Calu3 (cell line): ENCODE measurements at regions not wholly inside any gene's neighbourhood (a gene's known extent, or its start where the extent isn't known, plus 50 kb on each side); places are given as distances from the start of the nearest gene placed in this dataset.

Experiments
- BruUV-seq: library from RNA; stranded (reverse); fragments of 400-500 nt; replicated peaks from 2 replicates; lab custom pipeline; 2021; lab: Mats Ljungman, UMichigan
- CTCF ChIA-PET: fragments of 300-600 bp; sonication (Branson Sonifier 250); formaldehyde crosslinking; loops from one replicate; lab custom pipeline; 2022; ENCODE audit warnings: antibody characterized with exemption; lab: Charles Lee
- DNase-seq: peaks from one replicate; pipeline ENCODE4 v3.0.0; 2022
- H3K27ac Mint-ChIP-seq: one replicate; pipeline ENCODE4 v1.8.0; 2022; ENCODE audit warnings: mixed read lengths; ENCODE audit not compliant: unreplicated experiment
- H3K27me3 Mint-ChIP-seq: one replicate; pipeline ENCODE4 v1.8.0; 2022; ENCODE audit warnings: mixed read lengths; ENCODE audit not compliant: unreplicated experiment
- H3K36me3 Mint-ChIP-seq: one replicate; pipeline ENCODE4 v1.8.0; 2022; ENCODE audit warnings: mild to moderate bottlenecking, moderate library complexity, mixed read lengths; ENCODE audit not compliant: insufficient read depth, unreplicated experiment
- H3K4me1 Mint-ChIP-seq: one replicate; pipeline ENCODE4 v1.8.0; 2022; ENCODE audit warnings: mild to moderate bottlenecking, low read depth, mixed read lengths; ENCODE audit not compliant: unreplicated experiment
- H3K4me3 Mint-ChIP-seq: one replicate; pipeline ENCODE4 v1.8.0; 2022; ENCODE audit warnings: mild to moderate bottlenecking, low read depth, moderate library complexity, mixed read lengths; ENCODE audit not compliant: unreplicated experiment
- H3K9me3 Mint-ChIP-seq: one replicate; pipeline ENCODE4 v1.8.0; 2022; ENCODE audit warnings: low read depth, mixed read lengths; ENCODE audit not compliant: unreplicated experiment
- CTCF ChIP-seq: fragments of 200-600 bp; IDR thresholded peaks from one replicate; pipeline ENCODE4 v1.8.0; 2022; ENCODE audit warnings: antibody characterized with exemption; ENCODE audit not compliant: unreplicated experiment
- intact Hi-C: fragments of 100-400 bp; cut with micrococcal nuclease; formaldehyde crosslinking; loops from one replicate; pipeline ENCODE4 v1.10.0; 2022; ENCODE audit not compliant: unreplicated experiment

- no peak overlapping the region for H3K4me3 Mint-ChIP-seq
- no TSS peak for BruUV-seq
Measured at GRCh38 chr4:178333355-178333754, 891.1 kb upstream of the AGA start.

GRCh38 chr4:178339769-178340168 is 897.5 kb upstream of the AGA start:
- H3K27me3 Mint-ChIP-seq = no peaks in the 10 kb centered on the region
- no TSS peak for BruUV-seq
- CTCF ChIA-PET = no interaction called here
- H3K4me3 Mint-ChIP-seq = no peak overlapping the region
- no peak for DNase-seq
- H3K9me3 Mint-ChIP-seq = no peaks in the 10 kb centered on the region
- TF ChIP-seq CTCF = no peak
- no peak overlapping the region for H3K27ac Mint-ChIP-seq
- H3K36me3 Mint-ChIP-seq = no peaks in the 10 kb centered on the region
- intact Hi-C loops = no loop called here
- H3K4me1 Mint-ChIP-seq = no peaks in the 10 kb centered on the region

More at GRCh38 chr4:178333355-178333754, 891.1 kb upstream of the AGA start:
- intact Hi-C loops = no loop called here
- CTCF ChIA-PET = no interaction called here
- no peak for TF ChIP-seq CTCF
- H3K27me3 Mint-ChIP-seq = no peaks in the 10 kb centered on the region
- no peaks in the 10 kb centered on the region for H3K4me1 Mint-ChIP-seq
- no peaks in the 10 kb centered on the region for H3K9me3 Mint-ChIP-seq
- H3K36me3 Mint-ChIP-seq = no peaks in the 10 kb centered on the region
- H3K27ac Mint-ChIP-seq = no peak overlapping the region
- DNase-seq = no peak

GRCh38 chr4:178340468-178340867 is 898.2 kb upstream of the AGA start:
- no peaks in the 10 kb centered on the region for H3K9me3 Mint-ChIP-seq
- intact Hi-C loops = no loop called here
- no TSS peak for BruUV-seq

GRCh38 chr4:178344096-178344495 is 901.9 kb upstream of the AGA start:
- intact Hi-C loops = no loop called here
- Mint-ChIP-seq H3K36me3 (no peaks in the 10 kb centered on the region), H3K27ac (no peak overlapping the region), H3K27me3 (no peaks in the 10 kb centered on the region), H3K4me1 (no peaks in the 10 kb centered on the region), H3K4me3 (no peak overlapping the region), H3K9me3 (no peaks in the 10 kb centered on the region)
- TF ChIP-seq CTCF = no peak
- CTCF ChIA-PET = no interaction called here
- no TSS peak for BruUV-seq
- DNase-seq = no peak

More at GRCh38 chr4:178340468-178340867, 898.2 kb upstream of the AGA start:
- Mint-ChIP-seq H3K36me3 (no peaks in the 10 kb centered on the region), H3K4me1 (no peaks in the 10 kb centered on the region), H3K4me3 (no peak overlapping the region), H3K27me3 (no peaks in the 10 kb centered on the region), H3K27ac (no peak overlapping the region)
- no peak for TF ChIP-seq CTCF
- DNase-seq = no peak
- CTCF ChIA-PET = no interaction called here
